AG09309 (cell line): ENCODE measurements at regions not wholly inside any gene's neighbourhood (a gene's known extent, or its start where the extent isn't known, plus 50 kb on each side); places are given as distances from the start of the nearest gene placed in this dataset.
"Not testable (repeated sequence)": the region's sequence is repeated elsewhere in the genome, so short reads cannot be mapped to it uniquely, and the experiment has no call there.

ENCODE experiments used
- DNase-seq: peaks from one replicate; pipeline ENCODE4 v3.0.0-alpha.2; 2010; ENCODE audit warnings: low read depth
- H3K4me3 ChIP-seq: 2 replicates; pipeline ENCODE4 v1.5.1; 2011; ENCODE audit warnings: mild to moderate bottlenecking, low read depth, low read length, moderate library complexity; ENCODE audit not compliant: control insufficient read depth
- CTCF ChIP-seq: IDR thresholded peaks from 2 replicates; pipeline ENCODE4 v1.5.1; 2011; ENCODE audit warnings: mild to moderate bottlenecking, low read depth, low read length, inconsistent platforms; ENCODE audit not compliant: insufficient read depth, control insufficient read depth; ENCODE audit errors: missing control alignments

DNA sequence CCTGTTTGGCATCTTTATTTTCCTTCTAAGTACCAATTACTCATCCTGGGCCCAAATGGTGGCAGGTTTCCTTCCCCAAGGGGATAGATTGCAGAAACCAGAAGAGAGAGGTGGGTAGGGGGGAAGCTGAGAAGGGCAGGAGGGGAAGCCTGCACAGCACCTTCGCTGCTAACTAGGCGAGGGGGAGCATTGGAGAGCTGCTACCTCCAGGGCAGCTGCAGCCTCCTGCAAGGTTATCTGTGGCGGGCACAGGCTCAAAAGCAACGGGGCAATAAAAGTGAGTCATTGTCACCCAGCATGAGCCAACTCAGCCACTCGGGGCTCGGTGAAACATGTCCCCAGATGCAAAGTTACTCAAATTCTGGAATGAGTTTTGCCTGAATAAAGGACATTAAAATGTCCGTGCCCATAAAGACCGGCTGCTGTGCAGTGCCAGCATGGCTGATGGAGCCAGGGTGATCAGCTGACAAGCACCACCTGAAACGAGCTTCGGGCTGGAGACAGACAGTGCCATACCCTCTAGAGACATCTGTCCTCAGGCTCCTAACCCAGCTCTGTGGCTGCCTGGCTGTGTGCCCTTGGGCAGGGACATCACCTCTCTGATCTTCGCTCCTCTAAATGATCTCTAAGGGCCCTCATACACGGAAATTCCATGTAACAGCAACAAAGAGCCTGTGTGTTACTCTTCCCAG is 68.1 kb upstream of the GRIN2A start:
- no peak overlapping the region for H3K4me3 ChIP-seq
- no peak for TF ChIP-seq CTCF
- no peak for DNase-seq

DNA sequence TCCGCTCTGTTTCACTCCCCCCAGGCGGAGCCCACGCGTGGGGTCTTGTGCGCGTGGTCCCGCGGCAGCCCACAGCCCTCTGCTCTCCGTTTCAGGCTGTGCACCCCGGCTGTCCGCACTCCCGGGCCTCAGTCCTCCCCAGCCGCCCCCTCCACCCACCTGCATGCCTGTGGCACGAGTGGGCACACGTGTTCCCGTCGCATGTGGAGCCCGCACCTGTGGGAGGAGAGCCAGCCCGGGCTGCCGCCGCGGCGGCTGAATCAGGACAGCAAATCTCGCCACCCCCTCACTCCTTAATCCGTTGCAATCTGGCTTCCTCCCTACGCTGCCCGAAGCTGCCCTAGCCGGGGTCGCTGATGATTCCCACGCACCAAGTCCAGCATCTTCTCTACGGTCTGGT is 69.9 kb upstream of the GRIN2A start:
- no peak for DNase-seq
- TF ChIP-seq CTCF: no peak
- H3K4me3 ChIP-seq: no peak overlapping the region

DNA sequence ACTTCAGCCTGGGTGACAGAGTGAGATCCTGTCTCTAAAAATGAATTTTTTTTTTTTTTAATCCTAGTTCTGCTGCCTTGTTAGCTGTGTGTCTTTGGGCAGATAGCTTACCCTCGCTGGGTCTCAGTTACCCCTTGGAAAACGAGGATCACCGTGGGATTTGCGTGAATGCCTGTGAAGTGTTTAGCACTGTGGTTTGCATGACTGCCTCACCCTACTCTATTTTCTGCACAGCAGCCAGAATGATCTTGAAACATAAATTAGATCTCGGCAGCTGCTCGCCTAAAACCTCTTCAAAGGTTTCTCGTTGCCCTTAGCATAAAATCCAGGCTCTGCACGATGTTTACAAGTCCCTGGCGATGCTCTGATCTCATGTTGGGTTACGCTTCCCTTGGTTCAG is 71.2 kb upstream of the GRIN2A start:
- H3K4me3 ChIP-seq: no peak overlapping the region
- no peak for TF ChIP-seq CTCF
- DNase-seq: no peak

DNA sequence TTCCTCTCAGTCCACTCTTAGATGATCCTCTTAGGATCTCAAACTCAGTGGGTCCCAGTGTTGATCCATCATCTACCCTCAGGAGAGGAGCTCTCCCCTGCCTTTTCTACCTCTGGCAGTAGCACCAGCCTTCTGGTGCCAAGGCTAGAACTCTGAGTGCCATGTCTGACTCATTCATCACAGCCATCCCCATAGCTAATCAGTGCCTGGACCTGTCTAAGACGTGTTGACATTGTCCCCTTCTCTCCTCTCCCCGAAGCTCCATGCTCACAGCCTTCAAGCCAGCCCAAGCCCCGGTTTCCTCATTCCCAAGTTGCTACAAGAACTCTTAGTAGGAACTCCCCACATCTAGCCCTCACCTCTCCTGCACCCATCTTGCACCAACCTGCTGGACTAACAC is 73.5 kb upstream of the GRIN2A start:
- no peak for TF ChIP-seq CTCF
- no peak for DNase-seq
- no peak overlapping the region for H3K4me3 ChIP-seq

GRCh38 chr16:10256784-10257641 is 74.8 kb upstream of the GRIN2A start:
- TF ChIP-seq CTCF: peak; percentile 90

DNA sequence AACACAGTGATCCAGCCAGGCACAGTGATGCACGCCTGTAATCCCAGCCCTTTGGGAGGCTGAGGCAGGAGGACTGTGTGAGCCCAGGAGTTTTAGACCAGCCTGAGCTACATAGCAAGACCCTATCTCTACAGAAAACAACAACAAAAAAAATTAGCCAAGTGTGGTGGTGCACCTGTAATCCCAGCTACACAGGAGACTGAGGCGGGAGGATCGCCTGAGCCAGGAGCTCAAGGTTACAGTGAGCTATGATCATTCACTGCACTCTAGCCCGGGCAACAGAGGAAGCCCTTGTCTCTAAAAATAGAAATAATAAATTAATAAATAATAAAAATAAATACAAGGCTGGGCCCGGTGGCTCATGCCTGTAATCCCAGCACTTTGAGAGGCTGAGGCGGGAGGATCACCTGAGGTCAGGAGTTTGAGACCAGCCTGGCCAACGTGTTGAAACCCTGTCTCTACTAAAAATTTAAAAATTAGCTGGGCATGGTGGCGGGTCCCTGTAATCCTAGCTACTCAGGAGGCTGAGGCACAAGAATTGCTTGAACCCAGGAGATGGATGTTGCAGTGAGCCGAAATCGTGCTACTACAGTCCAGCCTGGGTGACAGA is 75.5 kb upstream of the GRIN2A start:
- not testable (repeated sequence) for DNase-seq, H3K4me3 ChIP-seq

More at GRCh38 chr16:10256784-10257641, 74.8 kb upstream of the GRIN2A start:
- DNase-seq: no peak
- no peak overlapping the region for H3K4me3 ChIP-seq

GRCh38 chr16:10258930-10259603 is 76.8 kb upstream of the GRIN2A start:
- not testable (repeated sequence) for DNase-seq, H3K4me3 ChIP-seq
